HepG2 (cell line): ENCODE measurements at regions not wholly inside any gene's neighbourhood (a gene's known extent, or its start where the extent isn't known, plus 50 kb on each side); places are given as distances from the start of the nearest gene placed in this dataset.

ENCODE experiments used
- ATAC-seq: fragments of 200-7000 bp; cut with Tn5 transposase; 3 replicates; pipeline ENCODE4 v1.9.1; 2020; ENCODE audit warnings: mild to moderate bottlenecking, moderate library complexity
- BruUV-seq: library from RNA; stranded (reverse); fragments of 400-500 nt; replicated peaks from 2 replicates; lab custom pipeline; 2021; lab: Mats Ljungman, UMichigan
- CTCF ChIA-PET: fragments of 300-600 bp; formaldehyde crosslinking; extraction: SDS; loops from one replicate; lab custom pipeline; 2021; ENCODE audit warnings: low total read pairs, inconsistent platforms, low intra/inter-chr PET ratio; lab: Yijun Ruan, JAX
- POLR2A ChIA-PET: fragments of 350-600 bp; sonication (Branson Sonifier 250); formaldehyde crosslinking; loops from one replicate; lab custom pipeline; 2020; ENCODE audit warnings: antibody characterized with exemption, inconsistent platforms; lab: Yijun Ruan, JAX
- DNase-seq: peaks from one replicate; pipeline ENCODE4 v3.0.0-alpha.2; 2015; ENCODE audit warnings: low spot score
- FAIRE-seq: peaks from 3 replicates; lab custom pipeline; 2011; peaks lifted over from hg19 to GRCh38; lab: Jason Lieb, UNC
- H2AFZ ChIP-seq: one replicate; pipeline ENCODE4 v1.6.1; 2011; ENCODE audit warnings: low read length, inconsistent platforms
- H3K27ac ChIP-seq: fragments of 300-600 bp; 3 replicates; pipeline ENCODE4 v1.8.0; 2011; ENCODE audit warnings: mixed run types, mild to moderate bottlenecking, mixed read lengths, low read length, inconsistent platforms; ENCODE audit not compliant: insufficient read depth; ENCODE audit errors: extremely low read length
- H3K27me3 ChIP-seq, 2 experiments: fragments of 200-600 bp in 1 of 2; 2 replicates in 1 of 2; 3 replicates in 1 of 2; pipeline versions ENCODE4 v1.6.0 to v1.8.0; 2011; ENCODE audit warnings: low read length in 2 of 2, mild to moderate bottlenecking in 2 of 2, moderate library complexity in 2 of 2, inconsistent platforms in 1 of 2; ENCODE audit not compliant: insufficient read depth in 2 of 2, control insufficient read depth in 1 of 2
- H3K36me3 ChIP-seq, 2 experiments: fragments of 200-600 bp in 1 of 2; replicated peaks in 1 of 2; 2 replicates in 1 of 2; 3 replicates in 1 of 2; pipeline versions ENCODE4 v1.5.1 to v1.8.0; 2011; ENCODE audit warnings: low read length in 2 of 2, inconsistent platforms in 1 of 2; ENCODE audit not compliant: insufficient read depth in 2 of 2, control insufficient read depth in 1 of 2
- H3K4me1 ChIP-seq: 2 replicates; pipeline ENCODE4 v1.5.1; 2012; ENCODE audit warnings: low read length, inconsistent platforms; ENCODE audit not compliant: insufficient read depth
- H3K4me2 ChIP-seq: 2 replicates; pipeline ENCODE4 v1.6.0; 2011; ENCODE audit warnings: low read depth, low read length, inconsistent platforms
- H3K4me3 ChIP-seq, 3 experiments: fragments of 200-600 bp in 1 of 3; sonication (generic), shearing (Covaris generic) in 1 of 3; replicated peaks in 1 of 3; 2 replicates each; pipeline ENCODE4 v1.5.1; 2011 to 2016; ENCODE audit warnings: low read length in 3 of 3, inconsistent platforms in 2 of 3, low read depth in 2 of 3, mild to moderate bottlenecking in 2 of 3, control low read depth in 1 of 3, mixed read lengths in 1 of 3; ENCODE audit not compliant: insufficient read depth in 1 of 3
- H3K79me2 ChIP-seq: one replicate; pipeline ENCODE4 v1.6.1; 2011; ENCODE audit warnings: low read length, inconsistent platforms; ENCODE audit not compliant: insufficient read depth
- H3K9ac ChIP-seq: 2 replicates; pipeline ENCODE4 v1.6.0; 2011; ENCODE audit warnings: mild to moderate bottlenecking, low read depth, low read length, inconsistent platforms; ENCODE audit not compliant: insufficient read depth
- H3K9me3 ChIP-seq: 2 replicates; pipeline ENCODE4 v1.5.1; 2012; ENCODE audit warnings: mild to moderate bottlenecking, low read length
- H4K20me1 ChIP-seq: 2 replicates; pipeline ENCODE4 v1.6.0; 2011; ENCODE audit warnings: inconsistent platforms, mild to moderate bottlenecking, low read length, moderate library complexity; ENCODE audit not compliant: insufficient read depth
- AGO1 ChIP-seq: fragments of 200-400 bp; formaldehyde crosslinking; IDR thresholded peaks from 2 replicates; pipeline ENCODE4 v1.6.1; 2017; ENCODE audit warnings: mild to moderate bottlenecking, low read depth, low read length, moderate library complexity; ENCODE audit not compliant: poor library complexity, severe bottlenecking
- ARID2 ChIP-seq: sonication (generic); formaldehyde crosslinking; IDR thresholded peaks from 2 replicates; pipeline ENCODE4 v1.8.1; 2022; ENCODE audit warnings: mild to moderate bottlenecking, missing genetic modification reagents, borderline replicate concordance
- ATAD3A ChIP-seq: sonication (generic); formaldehyde crosslinking; IDR thresholded peaks from 2 replicates; pipeline ENCODE4 v1.4.0; 2020; ENCODE audit warnings: missing genetic modification reagents
- ELF4 ChIP-seq: sonication (generic); formaldehyde crosslinking; IDR thresholded peaks from 2 replicates; pipeline ENCODE4 v1.5.0; 2020; ENCODE audit warnings: missing genetic modification reagents, mild to moderate bottlenecking, moderate library complexity, borderline replicate concordance
- EZH2 ChIP-seq: conservative IDR thresholded peaks from 2 replicates; pipeline ENCODE4 v1.6.1; 2012; ENCODE audit warnings: mild to moderate bottlenecking, low read depth, low read length, moderate library complexity
- JUN ChIP-seq: sonication (generic); formaldehyde crosslinking; IDR thresholded peaks from 2 replicates; pipeline ENCODE4 v1.4.0; 2020; ENCODE audit warnings: mild to moderate bottlenecking, missing genetic modification reagents
- NFIB ChIP-seq: sonication (generic); formaldehyde crosslinking; IDR thresholded peaks from 2 replicates; pipeline ENCODE4 v1.9.0; 2021; ENCODE audit warnings: missing genetic modification reagents, mild to moderate bottlenecking, borderline replicate concordance
- NRL ChIP-seq: sonication (generic); formaldehyde crosslinking; IDR thresholded peaks from 2 replicates; pipeline ENCODE4 v1.5.0; 2020; ENCODE audit warnings: missing genetic modification reagents, mild to moderate bottlenecking, moderate library complexity, borderline replicate concordance
- USF2 ChIP-seq, 2 experiments: sonication (generic) in 1 of 2; formaldehyde crosslinking in 1 of 2; IDR thresholded peaks; 2 replicates each; pipeline versions ENCODE4 v1.5.1 to v1.6.1; 2011 to 2020; ENCODE audit warnings: borderline replicate concordance in 1 of 2, low read depth in 1 of 2, low read length in 1 of 2, mild to moderate bottlenecking in 1 of 2, missing genetic modification reagents in 1 of 2, moderate library complexity in 1 of 2
- XBP1 ChIP-seq: sonication (generic); formaldehyde crosslinking; IDR thresholded peaks from 2 replicates; pipeline ENCODE4 v1.5.0; 2020; ENCODE audit warnings: missing genetic modification reagents
- ZBED4 ChIP-seq: sonication (generic); formaldehyde crosslinking; IDR thresholded peaks from 2 replicates; pipeline ENCODE4 v1.4.0; 2020; ENCODE audit warnings: missing genetic modification reagents, borderline replicate concordance
- ZBTB43 ChIP-seq: sonication (generic); formaldehyde crosslinking; conservative IDR thresholded peaks from 2 replicates; pipeline ENCODE4 v1.4.0; 2020; ENCODE audit warnings: missing genetic modification reagents
- ZBTB7A ChIP-seq: sonication (generic); formaldehyde crosslinking; IDR thresholded peaks from 2 replicates; pipeline ENCODE4 v1.8.0; 2022; ENCODE audit warnings: mild to moderate bottlenecking, missing genetic modification reagents
- ZNF160 ChIP-seq: sonication (generic); formaldehyde crosslinking; IDR thresholded peaks from 2 replicates; pipeline ENCODE4 v1.8.0; 2022; ENCODE audit warnings: mild to moderate bottlenecking, inconsistent platforms, missing genetic modification reagents
- ZNF224 ChIP-seq: sonication (generic); formaldehyde crosslinking; IDR thresholded peaks from 2 replicates; pipeline ENCODE4 v1.5.0; 2020; ENCODE audit warnings: mild to moderate bottlenecking, missing genetic modification reagents
- ZNF343 ChIP-seq: sonication (generic); formaldehyde crosslinking; IDR thresholded peaks from 2 replicates; pipeline ENCODE4 v1.4.0; 2020; ENCODE audit warnings: mild to moderate bottlenecking, missing genetic modification reagents
- ZNF616 ChIP-seq: sonication (generic); formaldehyde crosslinking; IDR thresholded peaks from 2 replicates; pipeline ENCODE4 v1.5.0; 2020; ENCODE audit warnings: low read depth, mild to moderate bottlenecking, missing genetic modification reagents
- ZNF772 ChIP-seq: sonication (generic); formaldehyde crosslinking; IDR thresholded peaks from 2 replicates; pipeline ENCODE4 v1.5.0; 2020; ENCODE audit warnings: mild to moderate bottlenecking, missing genetic modification reagents
- ZSCAN22 ChIP-seq: sonication (generic); formaldehyde crosslinking; IDR thresholded peaks from 2 replicates; pipeline ENCODE4 v1.4.0; 2020; ENCODE audit warnings: mild to moderate bottlenecking, missing genetic modification reagents
- WGBS: methylation state at CpG from one replicate; pipeline ENCODE4 v1.1.6; 2017; ENCODE audit warnings: low lambda C conversion rate; 5-methylcytosine and 5-hydroxymethylcytosine counted together
- in situ Hi-C: cut with HindIII; loops from 2 replicates; pipeline ENCODE4 v1.10.0; 2017; ENCODE audit warnings: low pct_unique_long_range_greater_than_20kb; ENCODE audit not compliant: extremely low pct_ligation_motif_present
- intact Hi-C: fragments of 100-400 bp; cut with micrococcal nuclease; formaldehyde crosslinking; loops from one replicate; pipeline ENCODE4 v1.10.0; 2022; ENCODE audit not compliant: unreplicated experiment

GRCh38 chr1:68758666-68759209 is 261.9 kb upstream of the DEPDC1 start:
- Histone ChIP-seq H3K4me1 (no peaks in the 10 kb centered on the region), H3K27ac (no peak overlapping the region), H3K9me3 (peaks cover 85% of the 10 kb centered on the region), H3K4me2 (no peak overlapping the region), H4K20me1 (no peaks in the 10 kb centered on the region), H3K27me3 (no peaks in the 10 kb centered on the region), H3K79me2 (no peaks in the 10 kb centered on the region), H3K4me3 (no peak overlapping the region), H2AFZ (no peak overlapping the region), H3K36me3 (no peaks in the 10 kb centered on the region), H3K9ac (no peak overlapping the region)
- DNase-seq, result no peak
- CTCF ChIA-PET, result no interaction called here
- POLR2A ChIA-PET, result no interaction called here
- in situ Hi-C loops (no loop called here), intact Hi-C loops (no loop called here)
- no peak for FAIRE-seq
- ATAC-seq, result no peak
- BruUV-seq, result no TSS peak
- no CpG with 5 or more reads among the region's 1 CpG for WGBS
- no peak for TF ChIP-seq NFIB (CRISPR knock-in tag)
- no peak for TF ChIP-seq ARID2 (CRISPR knock-in tag)
- no peak for TF ChIP-seq ZNF343 (CRISPR knock-in tag)
- no peak for TF ChIP-seq ATAD3A (CRISPR knock-in tag)
- TF ChIP-seq ZNF224, result no peak
- no peak for TF ChIP-seq ZNF772 (CRISPR knock-in tag)
- TF ChIP-seq ZNF160 (CRISPR knock-in tag), result no peak
- TF ChIP-seq ZBTB43 (CRISPR knock-in tag), result no peak
- no peak for TF ChIP-seq NRL (CRISPR knock-in tag)
- TF ChIP-seq XBP1 (CRISPR knock-in tag), result no peak
- no peak for TF ChIP-seq ZBED4 (CRISPR knock-in tag)
- TF ChIP-seq ZNF616 (CRISPR knock-in tag), result no peak
- TF ChIP-seq AGO1, result no peak
- no peak for TF ChIP-seq ZSCAN22 (CRISPR knock-in tag)
- no peak for TF ChIP-seq JUN (CRISPR knock-in tag)
- TF ChIP-seq ZBTB7A (CRISPR knock-in tag), result no peak
- no peak for TF ChIP-seq ELF4 (CRISPR knock-in tag)
- TF ChIP-seq USF2 (IDR thresholded peaks at IDR 0.05; ENCODE audit: low read depth, low read length), result no peak
- no peak for TF ChIP-seq USF2 (CRISPR knock-in tag; IDR thresholded peaks at IDR 0.05; ENCODE audit: borderline replicate concordance)
- TF ChIP-seq EZH2, result no peak
